ENCODE measurements at regions not wholly inside any gene's neighbourhood (a gene's known extent, or its start where the extent isn't known, plus 50 kb on each side); places are given as distances from the start of the nearest gene placed in this dataset.

DNA sequence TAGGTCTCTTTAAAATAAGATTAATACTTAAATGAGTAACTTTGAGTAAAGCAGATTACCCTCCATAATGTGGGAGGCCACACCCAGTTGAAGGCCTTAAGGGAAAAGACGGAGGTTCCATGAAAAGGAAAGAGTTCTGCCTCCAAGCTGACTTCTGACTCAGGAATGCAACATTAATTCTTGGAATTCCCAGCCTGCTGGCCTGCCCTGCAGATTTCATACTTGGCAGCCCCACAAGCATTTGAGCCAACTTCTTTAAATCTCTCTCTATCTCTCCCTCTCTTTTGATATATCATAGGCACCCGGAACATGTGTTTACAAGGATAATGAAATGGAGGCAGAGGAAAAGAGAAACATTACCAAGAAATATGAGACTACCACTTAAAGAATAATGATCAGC, 902.3 kb upstream of the MIR17HG start (continued):
- TF ChIP-seq, protein P1, sequence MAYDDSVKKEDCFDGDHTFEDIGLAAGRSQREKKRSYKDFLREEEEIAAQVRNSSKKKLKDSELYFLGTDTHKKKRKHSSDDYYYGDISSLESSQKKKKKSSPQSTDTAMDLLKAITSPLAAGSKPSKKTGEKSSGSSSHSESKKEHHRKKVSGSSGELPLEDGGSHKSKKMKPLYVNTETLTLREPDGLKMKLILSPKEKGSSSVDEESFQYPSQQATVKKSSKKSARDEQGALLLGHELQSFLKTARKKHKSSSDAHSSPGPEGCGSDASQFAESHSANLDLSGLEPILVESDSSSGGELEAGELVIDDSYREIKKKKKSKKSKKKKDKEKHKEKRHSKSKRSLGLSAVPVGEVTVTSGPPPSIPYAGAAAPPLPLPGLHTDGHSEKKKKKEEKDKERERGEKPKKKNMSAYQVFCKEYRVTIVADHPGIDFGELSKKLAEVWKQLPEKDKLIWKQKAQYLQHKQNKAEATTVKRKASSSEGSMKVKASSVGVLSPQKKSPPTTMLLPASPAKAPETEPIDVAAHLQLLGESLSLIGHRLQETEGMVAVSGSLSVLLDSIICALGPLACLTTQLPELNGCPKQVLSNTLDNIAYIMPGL (CRISPR knock-in tag; IDR thresholded peaks at IDR 0.05; ENCODE audit: borderline replicate concordance), result no peak
- TF ChIP-seq JUNB (IDR thresholded peaks at IDR 0.05), result 0 out of 2 replicates have a peak, but pooled peaks have one; percentile 27
- TF ChIP-seq, protein P2, sequence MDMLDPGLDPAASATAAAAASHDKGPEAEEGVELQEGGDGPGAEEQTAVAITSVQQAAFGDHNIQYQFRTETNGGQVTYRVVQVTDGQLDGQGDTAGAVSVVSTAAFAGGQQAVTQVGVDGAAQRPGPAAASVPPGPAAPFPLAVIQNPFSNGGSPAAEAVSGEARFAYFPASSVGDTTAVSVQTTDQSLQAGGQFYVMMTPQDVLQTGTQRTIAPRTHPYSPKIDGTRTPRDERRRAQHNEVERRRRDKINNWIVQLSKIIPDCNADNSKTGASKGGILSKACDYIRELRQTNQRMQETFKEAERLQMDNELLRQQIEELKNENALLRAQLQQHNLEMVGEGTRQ (IDR thresholded peaks at IDR 0.05), result no peak
- TF ChIP-seq CBX2 (IDR thresholded peaks at IDR 0.05; ENCODE audit: borderline replicate concordance, low read depth), result no peak

GRCh38 chr13:90447034-90447733, 900.3 kb upstream of the MIR17HG start:
- ChIA-PET CTCF (no interaction called here), POLR2A (no interaction called here)
- FAIRE-seq (no peak), DNase-seq (ENCODE audit: low read depth in 1 of 2, low spot score in 1 of 2) (no peak), ATAC-seq (no peak)
- Histone ChIP-seq H3K4me1 (peaks cover 16% of the 10 kb centered on the region; the same call in 2 of the 3 replicates), H3K9me3 (peaks cover 5% of the 10 kb centered on the region; the same call in 1 of the 3 replicates), H3K4me3 (no peak overlapping the region), H3K4me2 (no peak overlapping the region), H3K27ac (peak overlapping the region; percentile 30 to 73; a peak in 3 of 6 replicates)
- WGBS (ENCODE audit: missing lambda C conversion rate), result 90% methylated on average over 2 of the region's 2 CpGs
- TF ChIP-seq CHD4 (IDR thresholded peaks at IDR 0.05; ENCODE audit: borderline replicate concordance), result no peak
- TF ChIP-seq PHF8 (IDR thresholded peaks at IDR 0.05; ENCODE audit: borderline replicate concordance, low read depth), result no peak
- TF ChIP-seq EHF (CRISPR knock-in tag; IDR thresholded peaks at IDR 0.05), result no peak
- no peak for TF ChIP-seq EHMT2 (IDR thresholded peaks at IDR 0.05; ENCODE audit: low read depth)
- TF ChIP-seq, protein P3, sequence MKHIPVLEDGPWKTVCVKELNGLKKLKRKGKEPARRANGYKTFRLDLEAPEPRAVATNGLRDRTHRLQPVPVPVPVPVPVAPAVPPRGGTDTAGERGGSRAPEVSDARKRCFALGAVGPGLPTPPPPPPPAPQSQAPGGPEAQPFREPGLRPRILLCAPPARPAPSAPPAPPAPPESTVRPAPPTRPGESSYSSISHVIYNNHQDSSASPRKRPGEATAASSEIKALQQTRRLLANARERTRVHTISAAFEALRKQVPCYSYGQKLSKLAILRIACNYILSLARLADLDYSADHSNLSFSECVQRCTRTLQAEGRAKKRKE (CRISPR knock-in tag; IDR thresholded peaks at IDR 0.05; ENCODE audit: low read depth), result no peak
- no peak for TF ChIP-seq HOXA7 (CRISPR knock-in tag; IDR thresholded peaks at IDR 0.05)
- no peak for TF ChIP-seq HES2 (IDR thresholded peaks at IDR 0.05)
- TF ChIP-seq TP53 (CRISPR knock-in tag; IDR thresholded peaks at IDR 0.05), result no peak
- no peak for TF ChIP-seq ZC3H11A (IDR thresholded peaks at IDR 0.05)
- TF ChIP-seq, protein P1 (CRISPR knock-in tag; IDR thresholded peaks at IDR 0.05; ENCODE audit: borderline replicate concordance), result no peak
- no peak for TF ChIP-seq NR3C1 (IDR thresholded peaks at IDR 0.05)
- no peak for TF ChIP-seq GATA3 (IDR thresholded peaks at IDR 0.05; ENCODE audit: borderline replicate concordance)
- TF ChIP-seq RFX5 (IDR thresholded peaks at IDR 0.05), result no peak

DNA sequence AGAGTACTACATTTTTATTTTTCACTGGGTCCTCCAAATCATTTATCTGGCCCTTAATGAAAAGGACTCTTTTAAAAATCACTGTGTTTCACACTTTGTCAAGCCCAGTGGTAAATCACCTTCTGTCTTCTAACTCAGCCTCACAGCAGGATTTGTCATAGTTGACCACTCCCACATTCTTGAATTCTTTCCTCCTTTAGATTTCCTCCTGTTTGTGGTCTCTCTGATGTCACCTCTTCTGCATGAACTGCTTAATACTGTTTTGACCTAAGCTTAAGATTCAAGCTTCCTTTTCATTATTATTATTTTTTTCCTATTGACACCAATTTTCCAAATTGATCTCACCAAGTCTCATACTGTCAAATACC, 899.8 kb upstream of the MIR17HG start:
- H3K4me2 ChIP-seq, result no peak overlapping the region
- POLR2A ChIA-PET, result no interaction called here
- CTCF ChIA-PET, result no interaction called here
- peaks cover 16% of the 10 kb centered on the region; the same call in 2 of the 3 replicates for H3K4me1 ChIP-seq
- peaks cover 5% of the 10 kb centered on the region; the same call in 1 of the 3 replicates for H3K9me3 ChIP-seq
- H3K27ac ChIP-seq, result no peak overlapping the region
- no peak for FAIRE-seq
- peak in 1 of 2 experiments; percentile 32; a peak in 1 of 6 replicates for ATAC-seq
- no peak overlapping the region for H3K4me3 ChIP-seq
- TF ChIP-seq PHF8 (IDR thresholded peaks at IDR 0.05; ENCODE audit: borderline replicate concordance, low read depth) (no peak), HEYL (CRISPR knock-in tag; IDR thresholded peaks at IDR 0.05) (no peak), HOXB13 (CRISPR knock-in tag; IDR thresholded peaks at IDR 0.05; ENCODE audit: low read depth) (no peak), ESRRA (IDR thresholded peaks at IDR 0.05; ENCODE audit: borderline replicate concordance, low read length) (no peak), MAFK (IDR thresholded peaks at IDR 0.05; ENCODE audit: partially characterized antibody) (no peak), RARB (CRISPR knock-in tag; IDR thresholded peaks at IDR 0.05) (no peak), ZFP36 (IDR thresholded peaks at IDR 0.05; ENCODE audit: borderline replicate concordance, partially characterized antibody) (no peak), JUNB (IDR thresholded peaks at IDR 0.05) (no peak), TP53 (CRISPR knock-in tag; IDR thresholded peaks at IDR 0.05) (no peak), BHLHE40 (IDR thresholded peaks at IDR 0.05; ENCODE audit: low read depth, low read length) (no peak), CHD4 (IDR thresholded peaks at IDR 0.05; ENCODE audit: borderline replicate concordance) (no peak), MAZ (IDR thresholded peaks at IDR 0.05; ENCODE audit: borderline replicate concordance, low read depth, low read length) (no peak), NR3C1 (IDR thresholded peaks at IDR 0.05) (no peak), RFX5 (IDR thresholded peaks at IDR 0.05) (no peak), CEBPB (IDR thresholded peaks at IDR 0.05) (no peak), NPAS2 (CRISPR knock-in tag; IDR thresholded peaks at IDR 0.05; ENCODE audit: borderline replicate concordance) (no peak)
- TF ChIP-seq, protein P4, sequence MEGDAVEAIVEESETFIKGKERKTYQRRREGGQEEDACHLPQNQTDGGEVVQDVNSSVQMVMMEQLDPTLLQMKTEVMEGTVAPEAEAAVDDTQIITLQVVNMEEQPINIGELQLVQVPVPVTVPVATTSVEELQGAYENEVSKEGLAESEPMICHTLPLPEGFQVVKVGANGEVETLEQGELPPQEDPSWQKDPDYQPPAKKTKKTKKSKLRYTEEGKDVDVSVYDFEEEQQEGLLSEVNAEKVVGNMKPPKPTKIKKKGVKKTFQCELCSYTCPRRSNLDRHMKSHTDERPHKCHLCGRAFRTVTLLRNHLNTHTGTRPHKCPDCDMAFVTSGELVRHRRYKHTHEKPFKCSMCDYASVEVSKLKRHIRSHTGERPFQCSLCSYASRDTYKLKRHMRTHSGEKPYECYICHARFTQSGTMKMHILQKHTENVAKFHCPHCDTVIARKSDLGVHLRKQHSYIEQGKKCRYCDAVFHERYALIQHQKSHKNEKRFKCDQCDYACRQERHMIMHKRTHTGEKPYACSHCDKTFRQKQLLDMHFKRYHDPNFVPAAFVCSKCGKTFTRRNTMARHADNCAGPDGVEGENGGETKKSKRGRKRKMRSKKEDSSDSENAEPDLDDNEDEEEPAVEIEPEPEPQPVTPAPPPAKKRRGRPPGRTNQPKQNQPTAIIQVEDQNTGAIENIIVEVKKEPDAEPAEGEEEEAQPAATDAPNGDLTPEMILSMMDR (IDR thresholded peaks at IDR 0.05), result no peak
- DNase-seq (ENCODE audit: low read depth in 1 of 2, low spot score in 1 of 2), result peak in 1 of 2 experiments; percentile 36
